ENCODE measurements at regions not wholly inside any gene's neighbourhood (a gene's known extent, or its start where the extent isn't known, plus 50 kb on each side); places are given as distances from the start of the nearest gene placed in this dataset.

- TF ChIP-seq MLX (CRISPR knock-in tag; conservative IDR thresholded peaks at IDR 0.05) (no peak), USF1 (CRISPR knock-in tag; IDR thresholded peaks at IDR 0.05) (no peak), POLR3G (IDR thresholded peaks at IDR 0.05; ENCODE audit: extremely low read depth, insufficient read length, insufficient replicate concordance) (no peak), SMAD4 (CRISPR knock-in tag; conservative IDR thresholded peaks at IDR 0.05) (no peak), POLR2G (IDR thresholded peaks at IDR 0.05; ENCODE audit: low read depth, low read length) (no peak), ESRRB (CRISPR knock-in tag; IDR thresholded peaks at IDR 0.05; ENCODE audit: borderline replicate concordance) (no peak), SNAPC5 (CRISPR knock-in tag; IDR thresholded peaks at IDR 0.05) (no peak), PTBP1 (IDR thresholded peaks at IDR 0.05; ENCODE audit: low read depth, low read length) (no peak)
Observed at GRCh38 chr18:47725656-47726055, 204.8 kb downstream of the SMAD2 start (continued).

- ChIA-PET CTCF (ENCODE audit: low intra/inter-chr PET ratio) (no interaction called here), POLR2A (interaction anchor here (0.6 to 0.8 kb wide), 2 partner anchors 65 to 393 kb away, joined by 4 read pairs; no protein-coding TSS in a partner anchor)
- H3K9me1 ChIP-seq (ENCODE audit: control insufficient read depth, insufficient read depth, low read length): no peaks in the 10 kb centered on the region
- H2AFZ ChIP-seq (ENCODE audit: low read depth, low read length): no peak overlapping the region
- no peaks in the 10 kb centered on the region for H3K79me2 ChIP-seq (ENCODE audit: control insufficient read depth, insufficient read depth, low read length)
- no peak for DNase-seq (ENCODE audit: extremely low read depth in 1 of 4, low spot score in 3 of 4)
- ATAC-seq: no peak
- no TSS peak for BruUV-seq (replicated peaks)
- no peak for FAIRE-seq
- WGBS (ENCODE audit: insufficient coverage, low coverage, missing lambda C conversion rate): 0% methylated on average over 7 of the region's 9 CpGs
- no peaks in the 10 kb centered on the region for H3K36me3 ChIP-seq (ENCODE audit: control insufficient read depth, insufficient read depth, low read length)
- H3K4me3 ChIP-seq: no peak overlapping the region
- H3K4me2 ChIP-seq (ENCODE audit: insufficient read depth, low read length): no peak overlapping the region
- H3K9me3 ChIP-seq (replicated peaks; ENCODE audit: control insufficient read depth, insufficient read depth, low read depth, low read length): no peaks in the 10 kb centered on the region
- H4K20me1 ChIP-seq (replicated peaks; ENCODE audit: control insufficient read depth, insufficient read depth, low read length): no peaks in the 10 kb centered on the region
- in situ Hi-C loops (cut with MboI): no loop called here
- no peak overlapping the region for H3K9ac ChIP-seq (ENCODE audit: insufficient read depth in 1 of 2, low read depth in 2 of 2, low read length in 2 of 2)
- H3K27me3 ChIP-seq (ENCODE audit: control insufficient read depth in 2 of 2, insufficient read depth in 2 of 2, low read length in 2 of 2): 0 out of 5 replicates have a peak, but pooled peaks cover 0 to 8% of the 10 kb centered on the region in 2 experiments
- intact Hi-C loops (cut with micrococcal nuclease): no loop called here
- H3K27ac ChIP-seq (ENCODE audit: extremely low read depth, low read depth, low read length): no peak overlapping the region
- no peaks in the 10 kb centered on the region for H3K4me1 ChIP-seq (replicated peaks in 1 of 2; ENCODE audit: control insufficient read depth in 2 of 2, insufficient read depth in 2 of 2, low read length in 2 of 2)
- no peak for TF ChIP-seq CBX3 (IDR thresholded peaks at IDR 0.05; ENCODE audit: borderline replicate concordance in 1 of 2, low read length in 2 of 2)
- TF ChIP-seq TAF7 (tag; IDR thresholded peaks at IDR 0.05): no peak
- TF ChIP-seq KAT7 (CRISPR knock-in tag; IDR thresholded peaks at IDR 0.05; ENCODE audit: borderline replicate concordance): no peak
- no peak for TF ChIP-seq ZNF764 (CRISPR knock-in tag; IDR thresholded peaks at IDR 0.05; ENCODE audit: low read depth)
- TF ChIP-seq TARDBP (IDR thresholded peaks at IDR 0.05): no peak
- no peak for TF ChIP-seq NUFIP1 (IDR thresholded peaks at IDR 0.05; ENCODE audit: partially characterized antibody)
- no peak for TF ChIP-seq HNRNPL (IDR thresholded peaks at IDR 0.05; ENCODE audit: low read depth, low read length)
- no peak for TF ChIP-seq NEUROD1 (IDR thresholded peaks at IDR 0.05; ENCODE audit: borderline replicate concordance, low read depth, low read length, partially characterized antibody)
- TF ChIP-seq XRCC5 (IDR thresholded peaks at IDR 0.05; ENCODE audit: low read depth, low read length): no peak
- no peak for TF ChIP-seq ZNF655 (CRISPR knock-in tag; IDR thresholded peaks at IDR 0.05)
- no peak for TF ChIP-seq KDM4B (IDR thresholded peaks at IDR 0.05; ENCODE audit: borderline replicate concordance in 2 of 2, low read depth in 1 of 2)
Observed at GRCh38 chr18:47724186-47724975, 206.1 kb downstream of the SMAD2 start.

All from K562 (cell line).